Calu3 (cell line): ENCODE measurements at regions not wholly inside any gene's neighbourhood (a gene's known extent, or its start where the extent isn't known, plus 50 kb on each side); places are given as distances from the start of the nearest gene placed in this dataset.

Experiments
- BruUV-seq: library from RNA; stranded (reverse); fragments of 400-500 nt; replicated peaks from 2 replicates; lab custom pipeline; 2021; lab: Mats Ljungman, UMichigan
- CTCF ChIA-PET: fragments of 300-600 bp; sonication (Branson Sonifier 250); formaldehyde crosslinking; loops from one replicate; lab custom pipeline; 2022; ENCODE audit warnings: antibody characterized with exemption; lab: Charles Lee
- DNase-seq: peaks from one replicate; pipeline ENCODE4 v3.0.0; 2022
- H3K27ac Mint-ChIP-seq: one replicate; pipeline ENCODE4 v1.8.0; 2022; ENCODE audit warnings: mixed read lengths; ENCODE audit not compliant: unreplicated experiment
- H3K27me3 Mint-ChIP-seq: one replicate; pipeline ENCODE4 v1.8.0; 2022; ENCODE audit warnings: mixed read lengths; ENCODE audit not compliant: unreplicated experiment
- H3K36me3 Mint-ChIP-seq: one replicate; pipeline ENCODE4 v1.8.0; 2022; ENCODE audit warnings: mild to moderate bottlenecking, moderate library complexity, mixed read lengths; ENCODE audit not compliant: insufficient read depth, unreplicated experiment
- H3K4me1 Mint-ChIP-seq: one replicate; pipeline ENCODE4 v1.8.0; 2022; ENCODE audit warnings: mild to moderate bottlenecking, low read depth, mixed read lengths; ENCODE audit not compliant: unreplicated experiment
- H3K4me3 Mint-ChIP-seq: one replicate; pipeline ENCODE4 v1.8.0; 2022; ENCODE audit warnings: mild to moderate bottlenecking, low read depth, moderate library complexity, mixed read lengths; ENCODE audit not compliant: unreplicated experiment
- H3K9me3 Mint-ChIP-seq: one replicate; pipeline ENCODE4 v1.8.0; 2022; ENCODE audit warnings: low read depth, mixed read lengths; ENCODE audit not compliant: unreplicated experiment
- CTCF ChIP-seq: fragments of 200-600 bp; IDR thresholded peaks from one replicate; pipeline ENCODE4 v1.8.0; 2022; ENCODE audit warnings: antibody characterized with exemption; ENCODE audit not compliant: unreplicated experiment
- intact Hi-C: fragments of 100-400 bp; cut with micrococcal nuclease; formaldehyde crosslinking; loops from one replicate; pipeline ENCODE4 v1.10.0; 2022; ENCODE audit not compliant: unreplicated experiment

GRCh38 chr13:76091076-76091475 lies 454.9 kb downstream of the LMO7 start:
- BruUV-seq: no TSS peak
- Mint-ChIP-seq H3K36me3 (no peaks in the 10 kb centered on the region), H3K27me3 (no peaks in the 10 kb centered on the region), H3K4me3 (no peak overlapping the region), H3K9me3 (no peaks in the 10 kb centered on the region), H3K4me1 (no peaks in the 10 kb centered on the region), H3K27ac (no peak overlapping the region)
- TF ChIP-seq CTCF: no peak
- DNase-seq: no peak
- intact Hi-C loops: no loop called here
- CTCF ChIA-PET: no interaction called here

GRCh38 chr13:76086729-76087128 lies 450.6 kb downstream of the LMO7 start:
- Mint-ChIP-seq H3K27me3 (no peaks in the 10 kb centered on the region), H3K9me3 (no peaks in the 10 kb centered on the region), H3K4me1 (no peaks in the 10 kb centered on the region), H3K27ac (no peak overlapping the region), H3K4me3 (no peak overlapping the region), H3K36me3 (no peaks in the 10 kb centered on the region)
- no peak for DNase-seq
- intact Hi-C loops: no loop called here
- no peak for TF ChIP-seq CTCF
- BruUV-seq: no TSS peak
- CTCF ChIA-PET: no interaction called here

GRCh38 chr13:76067850-76068249 lies 431.7 kb downstream of the LMO7 start:
- no peaks in the 10 kb centered on the region for H3K4me1 Mint-ChIP-seq
- no peaks in the 10 kb centered on the region for H3K36me3 Mint-ChIP-seq
- no peak overlapping the region for H3K4me3 Mint-ChIP-seq
- CTCF ChIA-PET: no interaction called here
- no peak for DNase-seq
- intact Hi-C loops: no loop called here
- no peak overlapping the region for H3K27ac Mint-ChIP-seq
- no peak for TF ChIP-seq CTCF
- no TSS peak for BruUV-seq
- H3K9me3 Mint-ChIP-seq: no peaks in the 10 kb centered on the region
- H3K27me3 Mint-ChIP-seq: no peaks in the 10 kb centered on the region

GRCh38 chr13:76053181-76053580 lies 417.1 kb downstream of the LMO7 start:
- Mint-ChIP-seq H3K27ac (no peak overlapping the region), H3K36me3 (no peaks in the 10 kb centered on the region), H3K4me3 (no peak overlapping the region), H3K27me3 (no peaks in the 10 kb centered on the region), H3K9me3 (no peaks in the 10 kb centered on the region), H3K4me1 (no peaks in the 10 kb centered on the region)
- DNase-seq: no peak
- no TSS peak for BruUV-seq
- intact Hi-C loops: no loop called here
- CTCF ChIA-PET: no interaction called here
- TF ChIP-seq CTCF: no peak
